Vagina (tissue), 2 donors: ENCODE measurements at regions not wholly inside any gene's neighbourhood (a gene's known extent, or its start where the extent isn't known, plus 50 kb on each side); places are given as distances from the start of the nearest gene placed in this dataset.

Experiments used
- DNase-seq, 2 donors: peaks; one replicate each; pipeline ENCODE4 v3.0.0-alpha.2; 2017; ENCODE audit errors: extremely low spot score in 2 of 2
- H3K27ac ChIP-seq: fragments of 200-600 bp; sonication (generic); one replicate; pipeline ENCODE4 v1.5.1; 2019
- H3K27me3 ChIP-seq: fragments of 200-600 bp; sonication (generic); one replicate; pipeline ENCODE4 v1.5.1; 2019
- H3K36me3 ChIP-seq, 2 donors: fragments of 200-600 bp; sonication (generic); one replicate each; pipeline ENCODE4 v1.5.1; 2017 to 2019
- H3K4me1 ChIP-seq: fragments of 200-600 bp; sonication (generic); one replicate; pipeline ENCODE4 v1.5.1; 2019
- H3K4me3 ChIP-seq, 2 donors: fragments of 200-600 bp; sonication (generic); 1 replicate in 1 of 2; 2 replicates in 1 of 2; pipeline ENCODE4 v1.5.1; 2016 to 2019
- H3K9me3 ChIP-seq: fragments of 200-600 bp; sonication (generic); one replicate; pipeline ENCODE4 v1.5.1; 2019
- CTCF ChIP-seq, 3 experiments: fragments of 450-650 bp in 2 of 3; fragments of 200-600 bp in 1 of 3; sonication (generic) in 1 of 3; IDR thresholded peaks; one replicate each; pipeline ENCODE4 v1.5.1; 2017 to 2019; ENCODE audit warnings: antibody characterized with exemption in 3 of 3, mild to moderate bottlenecking in 2 of 3, moderate library complexity in 2 of 3
- POLR2A ChIP-seq, 2 donors: fragments of 450-650 bp; IDR thresholded peaks; one replicate each; pipeline ENCODE4 v1.6.1; 2017; ENCODE audit warnings: antibody characterized with exemption in 2 of 2, mild to moderate bottlenecking in 2 of 2, moderate library complexity in 2 of 2
- POLR2AphosphoS5 ChIP-seq, 2 donors: sonication (generic); formaldehyde crosslinking; IDR thresholded peaks; one replicate each; pipeline ENCODE4 v1.9.0; 2017; ENCODE audit warnings: antibody characterized with exemption in 2 of 2, mild to moderate bottlenecking in 2 of 2, low read depth in 1 of 2; ENCODE audit not compliant: insufficient read depth in 1 of 2
- intact Hi-C: fragments of 100-400 bp; cut with DNase I; formaldehyde crosslinking; loops from one replicate; pipeline ENCODE4 v1.15.1; 2023

DNA sequence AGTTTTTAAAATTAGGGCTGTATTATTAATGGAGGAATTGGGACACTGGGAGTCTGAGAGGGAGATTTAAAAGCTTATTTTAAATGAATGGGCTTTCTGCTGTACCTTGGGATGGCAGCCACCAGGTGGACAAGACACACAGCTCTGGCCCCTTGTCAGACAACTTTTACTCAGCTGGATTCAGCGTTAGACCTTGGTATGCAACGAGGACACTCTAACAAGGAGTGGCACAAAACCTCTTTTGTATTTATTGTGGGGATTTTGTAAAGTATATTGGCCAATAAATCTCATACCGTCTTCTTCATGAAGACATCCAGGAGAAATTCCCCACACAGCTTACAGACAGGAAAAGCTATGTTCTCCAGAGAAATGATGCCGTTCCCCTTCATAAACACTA lies 105.7 kb downstream of the LCA5 start:
- DNase-seq, result no peak
- intact Hi-C loops, result no loop called here
- TF ChIP-seq CTCF (IDR thresholded peaks at IDR 0.05) (no peak), POLR2AphosphoS5 (IDR thresholded peaks at IDR 0.05; ENCODE audit: insufficient read depth in 1 of 2, low read depth in 1 of 2) (no peak), POLR2A (IDR thresholded peaks at IDR 0.05) (no peak)

GRCh38 chr6:79430913-79431536 lies 106.2 kb downstream of the LCA5 start:
- intact Hi-C loops, result no loop called here
- DNase-seq, result no peak
- Histone ChIP-seq H3K36me3 (no peaks in the 10 kb centered on the region), H3K27me3 (no peaks in the 10 kb centered on the region), H3K9me3 (no peaks in the 10 kb centered on the region), H3K4me1 (no peaks in the 10 kb centered on the region), H3K4me3 (no peak overlapping the region), H3K27ac (no peak overlapping the region)
- TF ChIP-seq POLR2A (IDR thresholded peaks at IDR 0.05), result no peak
- no peak for TF ChIP-seq POLR2AphosphoS5 (IDR thresholded peaks at IDR 0.05; ENCODE audit: insufficient read depth in 1 of 2, low read depth in 1 of 2)
- no peak for TF ChIP-seq CTCF (IDR thresholded peaks at IDR 0.05)

More for the DNA sequence above, 105.7 kb downstream of the LCA5 start:
- Histone ChIP-seq H3K9me3 (no peaks in the 10 kb centered on the region), H3K36me3 (no peaks in the 10 kb centered on the region), H3K4me1 (no peaks in the 10 kb centered on the region), H3K27me3 (no peaks in the 10 kb centered on the region), H3K27ac (no peak overlapping the region), H3K4me3 (no peak overlapping the region)

- intact Hi-C loops, result no loop called here
- DNase-seq, result no peak
- Histone ChIP-seq H3K9me3 (no peaks in the 10 kb centered on the region), H3K27me3 (no peaks in the 10 kb centered on the region), H3K4me3 (no peak overlapping the region), H3K36me3 (no peaks in the 10 kb centered on the region), H3K27ac (no peak overlapping the region), H3K4me1 (no peaks in the 10 kb centered on the region)
- TF ChIP-seq POLR2AphosphoS5 (IDR thresholded peaks at IDR 0.05; ENCODE audit: insufficient read depth in 1 of 2, low read depth in 1 of 2), result no peak
- TF ChIP-seq CTCF (IDR thresholded peaks at IDR 0.05), result no peak
- TF ChIP-seq POLR2A (IDR thresholded peaks at IDR 0.05), result no peak
These were observed 109.5 kb downstream of the LCA5 start for GRCh38 chr6:79427721-79428120.

GRCh38 chr6:79426625-79427278 lies 110.5 kb downstream of the LCA5 start:
- Histone ChIP-seq H3K27me3 (no peaks in the 10 kb centered on the region), H3K27ac (no peak overlapping the region), H3K9me3 (no peaks in the 10 kb centered on the region), H3K36me3 (no peaks in the 10 kb centered on the region), H3K4me3 (no peak overlapping the region), H3K4me1 (no peaks in the 10 kb centered on the region)
- intact Hi-C loops, result no loop called here
- DNase-seq, result no peak
- no peak for TF ChIP-seq POLR2AphosphoS5 (IDR thresholded peaks at IDR 0.05; ENCODE audit: insufficient read depth in 1 of 2, low read depth in 1 of 2)
- TF ChIP-seq CTCF (IDR thresholded peaks at IDR 0.05), result no peak
- no peak for TF ChIP-seq POLR2A (IDR thresholded peaks at IDR 0.05)

DNA sequence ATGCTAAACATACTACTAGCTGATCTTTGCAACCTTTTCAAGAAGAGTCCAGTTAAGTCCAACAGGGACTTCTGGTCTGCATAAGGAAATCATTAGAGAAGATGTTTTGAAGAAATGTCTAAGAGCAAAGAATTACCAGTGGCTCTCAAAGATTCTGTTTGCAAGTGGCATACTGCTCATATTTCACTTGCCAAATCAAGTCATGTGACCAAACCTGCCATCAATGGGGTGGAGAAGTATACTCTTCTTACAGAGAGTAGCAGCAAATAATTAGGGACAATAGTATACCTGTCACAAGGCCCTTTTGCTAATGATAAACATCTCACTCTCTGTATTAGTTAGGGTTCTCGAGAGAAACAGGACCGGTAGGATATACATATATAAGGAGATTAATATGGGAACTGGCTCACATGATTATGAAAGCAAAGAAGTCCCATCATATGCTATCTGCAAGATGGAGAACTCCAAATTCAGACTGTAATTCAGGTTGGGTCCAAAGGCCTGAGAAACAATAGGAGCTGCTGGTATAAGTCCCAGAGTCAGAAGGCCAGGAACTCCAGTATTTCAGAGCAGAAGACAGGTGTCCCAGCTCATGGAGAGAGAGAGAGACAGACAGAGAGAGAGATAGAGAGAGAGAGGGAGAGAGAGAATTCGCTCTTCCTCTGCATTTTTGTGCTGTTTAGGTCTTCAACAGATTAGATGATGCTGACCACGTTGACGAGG lies 111.5 kb downstream of the LCA5 start:
- TF ChIP-seq POLR2AphosphoS5 (IDR thresholded peaks at IDR 0.05; ENCODE audit: insufficient read depth in 1 of 2, low read depth in 1 of 2) (no peak), POLR2A (IDR thresholded peaks at IDR 0.05) (no peak), CTCF (IDR thresholded peaks at IDR 0.05) (no peak)
- no peaks in the 10 kb centered on the region for H3K4me1 ChIP-seq

More for the DNA sequence above, 111.5 kb downstream of the LCA5 start:
- no peaks in the 10 kb centered on the region for H3K9me3 ChIP-seq
- no peaks in the 10 kb centered on the region for H3K27me3 ChIP-seq
- intact Hi-C loops, result no loop called here
- H3K27ac ChIP-seq, result no peak overlapping the region
- no peaks in the 10 kb centered on the region for H3K36me3 ChIP-seq
- no peak for DNase-seq
- H3K4me3 ChIP-seq, result no peak overlapping the region
